ENCODE measurements at regions not wholly inside any gene's neighbourhood (a gene's known extent, or its start where the extent isn't known, plus 50 kb on each side); places are given as distances from the start of the nearest gene placed in this dataset.

- TF ChIP-seq, protein P1, sequence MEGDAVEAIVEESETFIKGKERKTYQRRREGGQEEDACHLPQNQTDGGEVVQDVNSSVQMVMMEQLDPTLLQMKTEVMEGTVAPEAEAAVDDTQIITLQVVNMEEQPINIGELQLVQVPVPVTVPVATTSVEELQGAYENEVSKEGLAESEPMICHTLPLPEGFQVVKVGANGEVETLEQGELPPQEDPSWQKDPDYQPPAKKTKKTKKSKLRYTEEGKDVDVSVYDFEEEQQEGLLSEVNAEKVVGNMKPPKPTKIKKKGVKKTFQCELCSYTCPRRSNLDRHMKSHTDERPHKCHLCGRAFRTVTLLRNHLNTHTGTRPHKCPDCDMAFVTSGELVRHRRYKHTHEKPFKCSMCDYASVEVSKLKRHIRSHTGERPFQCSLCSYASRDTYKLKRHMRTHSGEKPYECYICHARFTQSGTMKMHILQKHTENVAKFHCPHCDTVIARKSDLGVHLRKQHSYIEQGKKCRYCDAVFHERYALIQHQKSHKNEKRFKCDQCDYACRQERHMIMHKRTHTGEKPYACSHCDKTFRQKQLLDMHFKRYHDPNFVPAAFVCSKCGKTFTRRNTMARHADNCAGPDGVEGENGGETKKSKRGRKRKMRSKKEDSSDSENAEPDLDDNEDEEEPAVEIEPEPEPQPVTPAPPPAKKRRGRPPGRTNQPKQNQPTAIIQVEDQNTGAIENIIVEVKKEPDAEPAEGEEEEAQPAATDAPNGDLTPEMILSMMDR (IDR thresholded peaks at IDR 0.05), result no peak
- no peak for TF ChIP-seq POLR2A (IDR thresholded peaks at IDR 0.05)
Observed at GRCh38 chr1:59107916-59108315, 189.0 kb upstream of the FGGY start.
